ENCODE measurements at regions not wholly inside any gene's neighbourhood (a gene's known extent, or its start where the extent isn't known, plus 50 kb on each side); places are given as distances from the start of the nearest gene placed in this dataset.

GRCh38 chr5:75951158-75951557 lies 132.0 kb upstream of the SV2C start:
- TF ChIP-seq CTCF (IDR thresholded peaks at IDR 0.05; ENCODE audit: low read depth, low read length, poor library complexity, severe bottlenecking) (no peak), EZH2phosphoT487 (IDR thresholded peaks at IDR 0.05; ENCODE audit: borderline replicate concordance, low read length) (no peak)

Measured in DOHH2 (cell line).